Kidney (tissue), 13 donors: ENCODE measurements at regions not wholly inside any gene's neighbourhood (a gene's known extent, or its start where the extent isn't known, plus 50 kb on each side); places are given as distances from the start of the nearest gene placed in this dataset.

ENCODE experiments used
- DNase-seq, 5 donors: peaks; one replicate each; pipeline ENCODE4 v3.0.0-alpha.2; 2013 to 2020
- FAIRE-seq: peaks from 2 replicates; lab custom pipeline; 2012; peaks lifted over from hg19 to GRCh38; lab: Jason Lieb, UNC
- H3K27ac ChIP-seq, 2 donors: one replicate each; pipeline ENCODE4 v1.7.0; 2013; ENCODE audit warnings: low read depth in 2 of 2, low read length in 2 of 2, inconsistent platforms in 1 of 2
- H3K27me3 ChIP-seq: one replicate; pipeline ENCODE4 v1.7.1; 2013; ENCODE audit warnings: low read length, inconsistent platforms; ENCODE audit not compliant: control insufficient read depth, insufficient read depth
- H3K36me3 ChIP-seq, 3 donors: one replicate each; pipeline versions ENCODE4 v1.7.0 to v1.7.1; 2013; ENCODE audit warnings: low read length in 3 of 3, control low read depth in 1 of 3, inconsistent platforms in 1 of 3; ENCODE audit not compliant: insufficient read depth in 3 of 3, control insufficient read depth in 2 of 3
- H3K4me1 ChIP-seq, 3 donors: one replicate each; pipeline versions ENCODE4 v1.7.0 to v1.7.1; 2013; ENCODE audit warnings: low read length in 3 of 3, inconsistent platforms in 1 of 3, low read depth in 1 of 3; ENCODE audit not compliant: control insufficient read depth in 2 of 3, insufficient read depth in 2 of 3
- H3K4me3 ChIP-seq, 3 donors: one replicate each; pipeline versions ENCODE4 v1.7.0 to v1.8.1; 2013; ENCODE audit warnings: low read length in 3 of 3, control low read depth in 1 of 3, inconsistent platforms in 1 of 3
- H3K9ac ChIP-seq, 3 donors: one replicate each; pipeline versions ENCODE4 v1.7.0 to v1.7.1; 2013; ENCODE audit warnings: low read length in 3 of 3, control low read depth in 1 of 3, inconsistent platforms in 1 of 3
- H3K9me3 ChIP-seq, 3 donors: one replicate each; pipeline versions ENCODE4 v1.7.0 to v1.7.1; 2013; ENCODE audit warnings: low read length in 3 of 3, control low read depth in 1 of 3, inconsistent platforms in 1 of 3; ENCODE audit not compliant: control insufficient read depth in 2 of 3, insufficient read depth in 1 of 3
- intact Hi-C: fragments of 100-400 bp; cut with DNase I; formaldehyde crosslinking; loops from one replicate; pipeline ENCODE4 v1.11.1; 2022
- TF ChIP-seq, protein P1 (sequence below): IDR thresholded peaks from 3 replicates; pipeline ENCODE4 v1.5.1; 2012; ENCODE audit warnings: mild to moderate bottlenecking, moderate library complexity, borderline replicate concordance; ENCODE audit not compliant: insufficient read depth; ENCODE audit errors: extremely low read depth
- donor health status: control.
- donor health status: control.
- donor health status: control.
- donor health status: control.
- donor health status: control.
- donor health status: DM: yes; HTN: yes; CAD: no.
- donor health status: Normal renal cell carcinoma (clear cell type).

GRCh38 chr1:29543586-29543985 is 307.3 kb downstream of the PTPRU start:
- TF ChIP-seq, protein P1, sequence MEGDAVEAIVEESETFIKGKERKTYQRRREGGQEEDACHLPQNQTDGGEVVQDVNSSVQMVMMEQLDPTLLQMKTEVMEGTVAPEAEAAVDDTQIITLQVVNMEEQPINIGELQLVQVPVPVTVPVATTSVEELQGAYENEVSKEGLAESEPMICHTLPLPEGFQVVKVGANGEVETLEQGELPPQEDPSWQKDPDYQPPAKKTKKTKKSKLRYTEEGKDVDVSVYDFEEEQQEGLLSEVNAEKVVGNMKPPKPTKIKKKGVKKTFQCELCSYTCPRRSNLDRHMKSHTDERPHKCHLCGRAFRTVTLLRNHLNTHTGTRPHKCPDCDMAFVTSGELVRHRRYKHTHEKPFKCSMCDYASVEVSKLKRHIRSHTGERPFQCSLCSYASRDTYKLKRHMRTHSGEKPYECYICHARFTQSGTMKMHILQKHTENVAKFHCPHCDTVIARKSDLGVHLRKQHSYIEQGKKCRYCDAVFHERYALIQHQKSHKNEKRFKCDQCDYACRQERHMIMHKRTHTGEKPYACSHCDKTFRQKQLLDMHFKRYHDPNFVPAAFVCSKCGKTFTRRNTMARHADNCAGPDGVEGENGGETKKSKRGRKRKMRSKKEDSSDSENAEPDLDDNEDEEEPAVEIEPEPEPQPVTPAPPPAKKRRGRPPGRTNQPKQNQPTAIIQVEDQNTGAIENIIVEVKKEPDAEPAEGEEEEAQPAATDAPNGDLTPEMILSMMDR = no peak
- intact Hi-C loops = no loop called here
- Histone ChIP-seq H3K4me1 (no peaks in the 10 kb centered on the region), H3K27ac (no peak overlapping the region), H3K4me3 (no peak overlapping the region), H3K9ac (no peak overlapping the region), H3K27me3 (no peaks in the 10 kb centered on the region), H3K36me3 (no peaks in the 10 kb centered on the region), H3K9me3 (peaks cover 0 to 5% (median 0%) of the 10 kb centered on the region in 3 donors)
- no peak for FAIRE-seq
- peak in 1 of 5 donors; percentile 13 for DNase-seq

DNA sequence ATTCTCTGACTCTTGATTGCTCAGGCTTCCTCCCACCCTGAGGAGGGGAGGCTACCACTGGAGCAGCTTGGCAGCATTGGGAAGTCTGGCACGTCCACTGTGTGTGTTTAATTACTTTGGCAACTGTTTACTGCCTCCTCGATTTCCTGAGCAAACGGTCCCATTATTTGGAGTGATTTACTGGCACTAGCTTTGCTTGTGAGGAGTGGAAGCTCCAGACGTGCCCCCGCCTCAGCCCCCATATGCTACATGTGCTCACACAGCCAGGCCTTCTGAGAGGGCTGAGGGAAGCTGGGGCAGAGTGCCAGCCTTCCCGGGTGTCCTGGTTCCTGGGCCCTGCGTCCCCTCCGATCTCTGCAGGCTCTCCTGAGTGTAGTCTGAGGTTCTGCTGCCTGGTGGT is 306.2 kb downstream of the PTPRU start:
- H3K4me1 ChIP-seq = no peaks in the 10 kb centered on the region
- peak in 4 of 5 donors; percentile 13 to 75 (median 32) for DNase-seq
- no peak overlapping the region for H3K27ac ChIP-seq
- intact Hi-C loops = no loop called here
- no peak for FAIRE-seq
- no peak overlapping the region for H3K9ac ChIP-seq
- TF ChIP-seq, protein P1 = no peak
- no peaks in the 10 kb centered on the region for H3K27me3 ChIP-seq
- H3K36me3 ChIP-seq = no peaks in the 10 kb centered on the region
- H3K4me3 ChIP-seq = no peak overlapping the region
- H3K9me3 ChIP-seq = peaks cover 0 to 5% (median 0%) of the 10 kb centered on the region in 3 donors

DNA sequence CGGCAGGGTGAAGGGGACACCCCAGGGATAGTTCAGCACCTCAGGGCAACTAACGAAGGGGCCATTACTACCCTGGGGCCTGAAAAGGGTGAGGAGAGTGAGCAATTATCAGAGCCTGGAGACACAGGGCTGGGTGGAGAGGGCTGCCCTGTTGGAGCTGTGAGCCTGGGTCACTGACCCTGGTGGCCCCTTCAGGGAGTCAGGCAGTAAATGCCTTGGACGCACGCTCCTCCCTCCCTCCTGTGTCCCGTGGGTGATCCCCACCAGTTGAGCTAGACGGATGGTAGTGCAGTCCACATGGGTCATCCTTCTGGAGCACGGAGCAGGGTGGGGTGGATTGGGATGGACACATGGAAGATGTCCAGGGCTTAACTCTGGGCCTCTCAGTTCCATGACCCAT is 305.3 kb downstream of the PTPRU start:
- intact Hi-C loops = no loop called here
- Histone ChIP-seq H3K9ac (no peak overlapping the region), H3K27ac (no peak overlapping the region), H3K4me3 (no peak overlapping the region), H3K36me3 (no peaks in the 10 kb centered on the region), H3K9me3 (peaks cover 0 to 5% (median 0%) of the 10 kb centered on the region in 3 donors), H3K27me3 (no peaks in the 10 kb centered on the region), H3K4me1 (no peaks in the 10 kb centered on the region)
- FAIRE-seq = no peak
- peak in 1 of 5 donors; percentile 15 for DNase-seq
- TF ChIP-seq, protein P1 = no peak

DNA sequence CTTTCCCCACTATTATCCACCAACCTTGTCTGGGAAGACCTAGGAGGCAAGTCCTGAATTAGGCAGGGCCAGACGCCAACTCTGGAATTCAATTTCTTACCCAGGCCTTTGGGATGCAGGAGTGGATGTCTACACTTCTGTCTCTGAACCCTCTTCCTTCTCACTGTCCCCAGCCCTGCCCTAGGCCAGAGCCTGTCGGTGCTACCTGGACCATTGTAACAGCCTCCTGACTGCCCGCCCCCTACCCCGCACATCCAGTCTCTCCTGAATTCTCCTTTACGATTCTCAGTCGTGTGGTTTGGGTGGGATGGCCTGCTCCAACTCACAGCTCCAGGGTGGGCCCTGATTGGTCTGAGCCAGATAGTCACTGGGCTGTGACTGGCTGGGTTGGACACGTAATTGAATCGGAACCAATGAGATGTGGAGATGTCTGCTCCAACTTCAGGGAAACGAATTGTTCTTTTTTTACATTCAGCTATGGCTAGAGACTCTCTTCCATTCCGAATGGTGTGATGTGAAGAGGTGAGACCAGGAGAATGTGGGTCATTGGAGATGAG is 304.6 kb downstream of the PTPRU start:
- no peaks in the 10 kb centered on the region for H3K4me1 ChIP-seq
- FAIRE-seq (no peak), DNase-seq (peak in 2 of 5 donors; percentile 5 to 18)
- H3K36me3 ChIP-seq = no peaks in the 10 kb centered on the region
- H3K9me3 ChIP-seq = peaks cover 0 to 5% (median 0%) of the 10 kb centered on the region in 3 donors
- TF ChIP-seq, protein P1 = no peak
- H3K27ac ChIP-seq = no peak overlapping the region
- intact Hi-C loops = no loop called here
- no peaks in the 10 kb centered on the region for H3K27me3 ChIP-seq
- no peak overlapping the region for H3K9ac ChIP-seq
- H3K4me3 ChIP-seq = no peak overlapping the region
